ENCODE measurements at regions not wholly inside any gene's neighbourhood (a gene's known extent, or its start where the extent isn't known, plus 50 kb on each side); places are given as distances from the start of the nearest gene placed in this dataset.
"Not testable (repeated sequence)": the region's sequence is repeated elsewhere in the genome, so short reads cannot be mapped to it uniquely, and the experiment has no call there.

GRCh38 chr2:236773206-236773605 is 203.6 kb downstream of the ACKR3 start:
- DNase-seq = no peak

GRCh38 chr2:236774171-236774570 is 204.5 kb downstream of the ACKR3 start:
- no peak for DNase-seq

- DNase-seq = no peak
Observed at GRCh38 chr2:236775511-236775910, 205.9 kb downstream of the ACKR3 start.

GRCh38 chr2:236776206-236776605 is 206.6 kb downstream of the ACKR3 start:
- DNase-seq = no peak

DNA sequence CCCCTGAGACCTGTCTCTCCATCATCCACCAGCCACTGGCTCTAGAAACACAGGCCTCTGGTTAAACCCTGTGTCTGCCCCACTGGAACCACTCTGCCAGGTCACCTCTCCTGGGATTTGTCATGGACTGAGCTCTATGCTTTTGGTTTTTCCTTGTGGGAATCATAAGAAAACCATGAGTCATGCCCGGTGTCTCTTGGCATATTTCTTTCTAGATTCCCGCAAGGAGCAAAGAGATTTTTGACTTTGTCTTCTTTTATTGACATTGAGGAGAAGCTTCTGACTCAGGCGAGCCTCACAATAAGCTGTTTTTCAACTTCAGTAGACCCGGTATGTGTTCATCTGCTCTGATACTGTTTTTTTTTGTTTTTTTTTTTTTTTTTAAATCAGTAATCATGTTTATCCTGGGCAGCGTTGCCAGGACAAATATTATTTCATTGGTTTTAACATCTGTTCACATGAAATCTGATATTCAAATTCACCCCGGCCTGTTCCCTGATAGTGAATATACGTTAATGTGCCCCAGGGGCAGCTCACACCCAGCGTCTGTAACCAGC is 207.1 kb downstream of the ACKR3 start:
- no peak for DNase-seq

DNA sequence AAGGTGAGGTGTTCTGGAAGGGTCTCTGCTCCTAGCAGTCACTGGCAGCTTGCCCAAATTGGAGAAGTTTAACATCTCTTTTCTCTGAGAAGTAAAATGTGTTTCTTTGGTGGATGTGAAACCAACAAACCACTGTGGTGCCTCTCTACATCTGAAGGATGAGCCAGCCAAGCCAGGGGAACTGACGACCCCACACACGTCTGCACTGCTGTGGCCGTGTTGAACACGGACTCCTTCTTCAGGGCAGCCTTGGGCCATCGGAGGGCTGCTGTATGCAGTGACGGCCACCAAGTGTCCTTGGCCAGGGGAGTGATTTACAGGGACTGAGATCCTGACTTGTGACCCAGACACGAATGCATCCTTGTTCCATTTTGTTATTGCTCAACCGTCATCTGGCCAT is 207.8 kb downstream of the ACKR3 start:
- no peak for DNase-seq

- no peak for DNase-seq
Observed at GRCh38 chr2:236781933-236782816, 212.6 kb downstream of the ACKR3 start.

GRCh38 chr2:236782938-236783337 is 213.3 kb downstream of the ACKR3 start:
- DNase-seq = no peak

DNA sequence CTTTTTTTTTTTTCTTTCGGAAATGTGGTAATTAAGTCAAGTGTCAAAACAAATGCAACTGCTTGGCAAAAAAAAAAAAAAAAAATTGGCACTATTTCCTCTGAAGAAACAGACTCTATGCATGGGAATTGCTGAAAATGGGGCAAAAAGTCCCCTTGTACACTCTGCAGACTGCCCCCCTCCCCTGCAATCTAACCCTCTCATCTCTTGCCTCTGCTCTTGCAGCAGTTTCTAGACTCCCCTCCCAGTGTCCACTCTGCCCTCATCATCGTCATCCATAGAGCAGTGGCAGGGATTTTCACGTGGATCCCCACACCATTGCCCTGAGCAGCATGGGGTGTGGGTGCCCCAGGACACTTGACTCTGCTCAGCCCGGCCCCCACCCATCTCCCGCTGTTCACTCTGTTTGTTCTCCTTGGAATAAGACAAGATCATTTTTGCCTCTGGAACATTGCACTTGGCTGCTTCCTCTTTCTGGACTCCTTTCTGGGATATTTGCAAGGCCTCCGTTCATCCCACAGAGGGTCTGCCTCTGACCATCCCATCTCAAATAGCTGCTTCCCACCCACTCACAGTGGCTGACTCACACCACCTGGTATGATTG is 213.9 kb downstream of the ACKR3 start:
- no peak for DNase-seq

DNA sequence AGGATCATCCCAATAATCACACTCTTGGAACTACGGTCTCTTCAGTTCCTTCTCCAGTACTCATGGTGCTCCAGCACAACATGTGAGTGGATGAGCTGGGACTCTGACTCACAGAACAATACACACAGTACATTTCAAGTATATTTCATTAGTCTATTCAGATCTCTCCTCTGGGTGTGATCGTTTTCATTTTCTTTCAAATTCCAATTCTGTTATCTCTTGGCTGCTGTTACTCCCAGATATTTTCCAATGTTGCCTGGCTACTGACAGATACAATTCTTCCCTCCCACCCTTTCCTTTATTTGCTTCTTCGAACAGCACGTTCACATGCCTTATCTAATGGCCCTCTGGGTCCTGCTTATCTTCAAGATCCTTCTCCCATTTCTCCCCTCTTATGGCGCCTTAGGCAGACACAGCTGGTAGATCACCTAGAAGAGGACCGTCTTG is 216.0 kb downstream of the ACKR3 start:
- no peak for DNase-seq

DNA sequence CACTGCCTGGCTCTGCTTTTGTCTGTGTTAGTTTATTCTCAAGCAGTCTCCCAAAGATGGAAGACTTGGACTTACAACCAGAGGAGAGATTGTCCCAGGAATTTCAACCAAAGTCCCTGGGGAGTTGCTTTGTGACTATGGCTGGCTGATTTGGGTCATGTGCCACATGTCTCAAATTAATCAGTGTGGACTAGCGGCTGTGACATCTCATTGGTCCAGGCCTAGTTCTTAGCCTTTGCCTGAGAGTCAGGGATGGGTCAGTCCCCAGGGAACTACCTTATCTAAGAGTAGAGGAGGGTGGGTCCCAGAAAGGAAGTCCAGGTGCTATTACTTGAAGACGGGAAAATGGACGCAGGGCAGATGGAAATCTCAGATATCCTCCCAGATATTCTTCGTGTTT is 217.1 kb downstream of the ACKR3 start:
- no peak for DNase-seq

DNA sequence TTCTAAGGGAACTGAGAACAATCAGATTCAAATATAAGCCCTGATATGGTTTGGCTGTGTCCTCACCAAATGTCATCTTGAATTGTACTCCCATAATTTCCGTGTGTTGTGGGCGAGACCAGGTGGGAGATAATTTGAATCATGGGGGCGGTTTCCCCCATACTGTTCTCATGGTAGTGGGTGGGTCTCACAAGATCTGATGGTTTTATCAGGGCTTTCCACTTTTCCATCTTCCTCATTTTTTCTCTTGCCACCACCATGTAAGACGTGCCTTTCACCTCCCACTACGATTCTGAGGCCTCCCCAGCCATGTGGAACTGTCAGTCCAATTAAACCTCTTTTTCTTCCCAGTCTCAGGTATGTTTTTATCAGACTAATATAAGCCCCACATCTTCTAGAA is 217.8 kb downstream of the ACKR3 start:
- DNase-seq = not testable (repeated sequence)

GRCh38 chr2:236787885-236788284 is 218.3 kb downstream of the ACKR3 start:
- no peak for DNase-seq

GRCh38 chr2:236790963-236791362 is 221.3 kb downstream of the ACKR3 start:
- DNase-seq = no peak

DNA sequence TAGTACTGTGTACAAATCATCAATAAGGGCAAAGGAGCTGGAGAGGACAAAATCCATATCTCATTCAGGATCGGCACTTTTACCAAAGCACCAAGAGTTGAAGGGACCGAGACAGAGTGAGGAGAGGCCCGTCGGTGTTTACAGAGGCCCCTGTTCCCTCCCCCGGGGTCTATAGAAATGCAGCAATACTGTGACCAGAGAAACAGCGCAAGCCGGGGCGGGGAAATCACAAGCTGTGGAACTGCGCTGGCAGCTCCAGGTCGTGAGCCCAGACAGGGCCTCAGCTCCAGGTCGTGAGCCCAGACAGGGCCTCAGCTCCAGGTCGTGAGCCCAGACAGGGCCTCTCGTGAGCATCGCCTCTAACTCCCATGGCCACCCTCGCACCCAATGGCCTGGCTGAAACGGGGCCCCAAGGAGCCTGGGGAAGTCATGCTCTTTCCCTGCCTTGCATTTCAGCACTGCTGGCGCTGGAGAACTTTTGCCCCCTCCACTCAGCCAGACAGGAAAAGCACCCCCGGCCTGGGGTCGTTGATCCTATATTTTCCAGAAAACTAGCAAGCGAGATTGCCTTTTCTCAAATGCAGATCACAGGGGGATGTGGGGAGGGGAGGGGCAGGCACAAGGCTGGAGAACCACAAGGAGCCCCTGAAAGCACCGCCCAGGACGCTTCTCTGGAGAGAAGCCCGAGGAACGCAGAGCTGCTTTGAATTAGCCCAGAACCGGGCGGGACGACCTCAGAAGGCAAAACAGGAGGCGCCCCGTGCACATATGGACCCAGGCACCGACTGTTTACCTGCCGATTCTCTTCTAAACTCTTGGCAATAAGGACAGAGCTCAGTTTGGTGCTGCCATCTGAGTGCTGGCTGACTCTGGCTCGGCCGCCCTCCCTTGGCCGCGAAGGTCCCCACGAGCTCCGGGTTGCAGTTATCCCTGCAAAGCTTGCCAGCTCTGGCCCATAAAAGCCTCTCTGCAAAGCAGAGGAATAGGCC is 223.7 kb downstream of the ACKR3 start:
- peak; percentile 58 for DNase-seq

GRCh38 chr2:236794176-236794957 is 224.7 kb downstream of the ACKR3 start:
- no peak for DNase-seq

GRCh38 chr2:236795169-236795860 is 225.7 kb downstream of the ACKR3 start:
- no peak for DNase-seq

DNA sequence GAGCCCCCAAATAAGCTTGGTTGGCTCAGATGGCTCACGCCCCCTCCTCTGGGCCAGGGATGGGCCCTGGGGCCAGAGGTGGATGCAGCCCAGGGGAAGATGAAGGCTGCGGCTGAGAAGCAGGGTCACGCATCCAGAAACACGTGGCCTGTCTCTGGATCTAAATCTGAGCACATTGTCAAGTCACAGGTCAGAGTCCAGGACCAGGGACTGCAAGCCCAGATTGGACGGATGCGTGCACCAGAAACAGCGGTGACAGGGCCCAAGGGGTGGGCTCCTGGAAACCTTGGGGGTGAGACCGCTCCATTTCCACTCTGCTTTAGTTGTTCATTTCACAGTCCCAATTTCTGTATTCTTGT is 226.2 kb downstream of the ACKR3 start:
- no peak for DNase-seq

- DNase-seq = no peak
Observed at GRCh38 chr2:236796236-236796635, 226.6 kb downstream of the ACKR3 start.

- no peak for DNase-seq
Observed at GRCh38 chr2:236797411-236797810, 227.8 kb downstream of the ACKR3 start.

DNA sequence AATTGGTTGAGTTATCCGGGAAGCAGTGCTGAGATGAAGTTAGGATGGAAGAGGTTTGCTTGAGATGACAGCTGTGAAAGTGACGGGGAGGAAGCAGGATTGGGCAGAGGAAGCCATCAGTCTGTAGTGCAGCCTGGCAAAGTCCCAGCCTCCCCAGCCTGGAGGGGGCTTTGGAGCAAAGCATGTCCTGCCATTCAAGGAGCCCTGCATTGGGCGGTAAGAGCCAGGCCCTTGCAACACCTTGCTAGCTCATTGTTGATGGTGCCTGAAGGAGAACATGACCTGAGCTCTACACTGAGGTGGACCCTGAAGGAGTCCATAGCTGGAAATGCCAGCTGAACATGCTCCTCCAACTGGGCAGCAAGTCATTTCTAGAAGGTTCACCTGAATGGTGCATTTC is 228.9 kb downstream of the ACKR3 start:
- DNase-seq = no peak

Data from renal pelvis (tissue), 1 donor.